ENCODE measurements at regions not wholly inside any gene's neighbourhood (a gene's known extent, or its start where the extent isn't known, plus 50 kb on each side); places are given as distances from the start of the nearest gene placed in this dataset.

DNA sequence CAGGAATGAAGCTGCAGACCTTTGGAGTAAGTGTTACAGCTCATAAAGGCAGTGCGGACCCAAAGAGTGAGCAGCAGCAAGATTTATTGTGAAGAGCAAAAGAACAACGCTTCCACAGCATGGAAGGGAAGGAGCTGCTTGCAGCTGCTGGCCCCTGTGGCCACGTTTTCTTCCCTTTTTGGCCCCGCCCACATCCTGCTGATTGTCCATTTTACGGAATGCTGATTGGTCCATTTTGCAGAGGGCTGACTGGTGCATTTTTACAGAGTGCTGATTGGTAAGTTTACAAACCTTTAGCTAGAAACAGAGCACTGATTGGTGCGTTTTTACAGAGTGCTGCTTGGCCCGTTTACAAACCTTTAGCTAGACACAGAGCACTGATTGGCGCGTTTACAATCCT is 841.5 kb downstream of the CDH11 start:
- TF ChIP-seq, protein P1, sequence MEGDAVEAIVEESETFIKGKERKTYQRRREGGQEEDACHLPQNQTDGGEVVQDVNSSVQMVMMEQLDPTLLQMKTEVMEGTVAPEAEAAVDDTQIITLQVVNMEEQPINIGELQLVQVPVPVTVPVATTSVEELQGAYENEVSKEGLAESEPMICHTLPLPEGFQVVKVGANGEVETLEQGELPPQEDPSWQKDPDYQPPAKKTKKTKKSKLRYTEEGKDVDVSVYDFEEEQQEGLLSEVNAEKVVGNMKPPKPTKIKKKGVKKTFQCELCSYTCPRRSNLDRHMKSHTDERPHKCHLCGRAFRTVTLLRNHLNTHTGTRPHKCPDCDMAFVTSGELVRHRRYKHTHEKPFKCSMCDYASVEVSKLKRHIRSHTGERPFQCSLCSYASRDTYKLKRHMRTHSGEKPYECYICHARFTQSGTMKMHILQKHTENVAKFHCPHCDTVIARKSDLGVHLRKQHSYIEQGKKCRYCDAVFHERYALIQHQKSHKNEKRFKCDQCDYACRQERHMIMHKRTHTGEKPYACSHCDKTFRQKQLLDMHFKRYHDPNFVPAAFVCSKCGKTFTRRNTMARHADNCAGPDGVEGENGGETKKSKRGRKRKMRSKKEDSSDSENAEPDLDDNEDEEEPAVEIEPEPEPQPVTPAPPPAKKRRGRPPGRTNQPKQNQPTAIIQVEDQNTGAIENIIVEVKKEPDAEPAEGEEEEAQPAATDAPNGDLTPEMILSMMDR (IDR thresholded peaks at IDR 0.05; ENCODE audit: low read depth, low read length, poor library complexity, severe bottlenecking), result no peak
- no peak for TF ChIP-seq EZH2phosphoT487 (IDR thresholded peaks at IDR 0.05; ENCODE audit: borderline replicate concordance, low read length)

Measured in DOHH2 (cell line).